ENCODE measurements at regions not wholly inside any gene's neighbourhood (a gene's known extent, or its start where the extent isn't known, plus 50 kb on each side); places are given as distances from the start of the nearest gene placed in this dataset.
A peak's percentile ranks its signal among the peaks of the same experiment; 100 is the strongest.
"Not testable (repeated sequence)": the region's sequence is repeated elsewhere in the genome, so short reads cannot be mapped to it uniquely, and the experiment has no call there.

DNA sequence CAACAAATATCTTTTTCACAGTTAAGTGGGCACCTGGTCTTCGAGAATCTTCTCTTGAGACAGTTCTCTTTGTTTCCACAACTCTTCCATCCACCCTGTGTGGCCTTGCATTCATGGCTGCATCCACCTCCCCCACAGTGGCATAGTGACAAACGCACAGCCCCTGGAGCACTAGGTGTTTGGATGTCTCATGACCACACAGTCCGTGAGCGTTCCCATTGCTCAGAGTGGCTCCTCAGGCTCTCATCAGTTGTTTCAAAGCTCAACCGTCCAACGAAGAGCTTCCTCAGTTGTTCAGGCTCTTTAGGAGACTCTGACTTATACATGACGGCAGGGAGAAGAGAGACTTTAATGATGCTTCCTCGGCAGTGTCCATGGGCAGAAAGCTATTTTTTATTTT is 191.6 kb downstream of the CDRT15L2 start:
- H3K4me1 Mint-ChIP-seq: peaks cover 3% of the 10 kb centered on the region
- H3K4me3 Mint-ChIP-seq: no peak overlapping the region
- peaks cover 12% of the 10 kb centered on the region for H3K27me3 Mint-ChIP-seq
- no peaks in the 10 kb centered on the region for H3K36me3 Mint-ChIP-seq
- CTCF ChIA-PET: no interaction called here
- no peaks in the 10 kb centered on the region for H3K9me3 Mint-ChIP-seq
- no peak for DNase-seq
- H3K27ac Mint-ChIP-seq: no peak overlapping the region

DNA sequence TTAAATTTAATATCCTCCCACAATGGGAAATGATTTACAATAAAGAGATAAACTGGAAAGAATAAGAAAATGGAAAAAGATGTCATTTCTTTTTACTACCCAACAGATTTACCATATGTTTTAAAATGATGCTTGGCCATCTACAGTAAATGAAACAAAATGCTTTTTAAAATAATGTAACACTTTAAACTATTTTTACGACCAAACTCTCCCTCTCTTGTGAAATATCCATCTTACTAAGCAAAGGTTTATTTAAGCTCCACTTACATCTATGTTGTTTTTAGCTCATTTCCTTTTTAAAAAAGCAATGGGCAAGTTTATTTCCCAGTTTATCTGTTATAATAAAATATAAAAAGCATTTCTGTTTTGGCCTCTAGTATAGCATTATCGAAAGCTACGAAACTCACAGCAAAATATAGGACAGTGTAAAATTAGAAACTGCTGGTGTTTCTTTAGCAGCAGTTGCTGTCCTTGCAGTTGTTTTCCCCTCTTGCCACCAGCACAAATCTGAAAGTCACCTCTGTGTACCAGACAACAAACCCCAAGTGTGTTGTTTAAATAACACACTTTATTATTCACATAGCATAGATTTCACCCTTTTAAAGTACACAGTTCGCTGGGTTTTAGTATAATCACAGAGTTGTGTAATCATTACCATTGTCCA is 195.1 kb downstream of the CDRT15L2 start:
- Mint-ChIP-seq H3K36me3 (no peaks in the 10 kb centered on the region), H3K27me3 (peaks cover 7% of the 10 kb centered on the region), H3K4me1 (no peaks in the 10 kb centered on the region), H3K4me3 (no peak overlapping the region), H3K9me3 (no peaks in the 10 kb centered on the region), H3K27ac (no peak overlapping the region)
- CTCF ChIA-PET: no interaction called here
- no peak for DNase-seq

DNA sequence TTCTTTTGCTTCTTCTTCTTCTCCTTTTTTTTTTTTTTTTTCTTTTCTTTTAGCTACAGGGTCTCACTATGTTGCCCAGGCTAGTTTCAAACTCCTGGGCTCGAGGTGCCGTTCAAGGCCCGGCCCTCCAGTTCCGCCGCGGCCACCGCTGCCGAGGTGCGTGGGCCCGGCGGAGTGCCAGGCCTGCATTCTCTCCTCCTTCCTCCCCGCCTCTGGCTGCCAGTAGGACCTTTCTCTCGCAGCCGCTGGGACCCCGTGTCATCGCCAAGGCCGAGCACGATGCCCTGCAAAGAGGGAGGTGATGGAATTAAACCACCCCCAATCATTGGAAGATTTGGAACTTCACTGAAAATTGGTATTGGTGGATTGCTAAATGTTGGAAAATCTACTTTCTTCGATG is 195.8 kb downstream of the CDRT15L2 start:
- Mint-ChIP-seq H3K36me3 (no peaks in the 10 kb centered on the region), H3K4me3 (no peak overlapping the region), H3K4me1 (no peaks in the 10 kb centered on the region), H3K9me3 (no peaks in the 10 kb centered on the region), H3K27me3 (peaks cover 7% of the 10 kb centered on the region), H3K27ac (no peak overlapping the region)
- CTCF ChIA-PET: no interaction called here
- DNase-seq: no peak

DNA sequence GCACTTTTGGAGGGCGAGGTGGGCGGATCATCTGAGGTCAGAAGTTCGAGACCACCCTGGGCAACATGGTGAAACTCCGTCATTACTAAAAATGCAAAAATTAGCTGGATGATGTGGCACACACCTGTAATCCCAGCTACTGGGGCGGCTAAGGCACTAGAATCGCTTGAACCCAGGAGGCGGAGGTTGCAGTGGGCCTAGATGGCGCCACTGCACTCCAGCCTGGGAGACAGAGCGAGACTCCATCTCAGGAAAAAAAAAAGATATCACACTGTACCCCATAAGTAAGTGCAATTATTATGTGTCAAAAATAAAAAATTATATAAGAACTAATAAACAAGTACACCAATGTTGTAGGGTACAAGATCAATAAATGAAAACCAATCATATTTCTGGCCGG is 200.0 kb downstream of the CDRT15L2 start:
- CTCF ChIA-PET: no interaction called here
- H3K4me1 Mint-ChIP-seq: no peaks in the 10 kb centered on the region
- H3K36me3 Mint-ChIP-seq: no peaks in the 10 kb centered on the region
- H3K27ac Mint-ChIP-seq: no peak overlapping the region
- DNase-seq: no peak
- H3K27me3 Mint-ChIP-seq: peaks cover 17% of the 10 kb centered on the region
- H3K9me3 Mint-ChIP-seq: no peaks in the 10 kb centered on the region
- no peak overlapping the region for H3K4me3 Mint-ChIP-seq

DNA sequence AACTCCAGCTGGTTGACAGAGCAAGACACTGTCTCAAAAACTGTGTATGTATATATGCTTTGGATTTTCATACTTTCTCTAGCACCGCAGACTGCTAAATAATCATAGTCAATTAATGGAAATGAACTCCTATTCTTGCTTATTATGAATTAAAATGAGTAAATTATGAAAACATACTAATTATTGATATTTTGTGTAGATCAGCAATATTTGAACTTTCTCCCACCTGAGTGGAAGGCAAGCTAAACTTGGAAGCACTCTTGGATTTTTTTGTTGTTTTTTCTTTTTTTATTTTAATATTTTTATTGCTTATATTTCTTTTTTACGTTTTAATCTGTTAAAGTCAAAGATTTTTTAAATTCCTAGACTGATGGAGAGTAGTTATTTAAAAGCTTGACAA is 201.7 kb downstream of the CDRT15L2 start:
- H3K27me3 Mint-ChIP-seq: peaks cover 30% of the 10 kb centered on the region
- CTCF ChIA-PET: no interaction called here
- H3K27ac Mint-ChIP-seq: no peak overlapping the region
- no peak overlapping the region for H3K4me3 Mint-ChIP-seq
- no peak for DNase-seq
- no peaks in the 10 kb centered on the region for H3K4me1 Mint-ChIP-seq
- H3K9me3 Mint-ChIP-seq: no peaks in the 10 kb centered on the region
- H3K36me3 Mint-ChIP-seq: no peaks in the 10 kb centered on the region

DNA sequence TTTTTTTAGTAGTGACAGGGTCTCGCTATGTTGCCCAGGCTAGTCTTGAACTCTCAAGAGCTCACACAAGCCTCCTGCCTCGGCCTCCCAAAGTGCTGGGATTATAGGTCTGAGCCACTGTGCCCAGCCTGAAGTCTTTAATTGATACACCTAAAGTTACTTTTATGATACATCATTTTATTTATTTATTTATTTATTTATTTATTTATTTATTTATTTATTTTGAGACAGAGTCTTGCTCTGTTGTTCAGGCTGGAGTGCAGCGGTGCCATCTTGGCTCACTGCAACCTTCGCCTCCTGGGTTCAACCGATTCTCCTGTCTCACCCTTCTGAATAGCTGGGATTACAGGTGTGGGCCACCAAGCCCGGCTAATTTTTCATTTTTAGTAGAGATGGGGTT is 202.3 kb downstream of the CDRT15L2 start:
- H3K36me3 Mint-ChIP-seq, H3K4me1 Mint-ChIP-seq, H3K9me3 Mint-ChIP-seq, CTCF ChIA-PET, DNase-seq, H3K27ac Mint-ChIP-seq, H3K4me3 Mint-ChIP-seq: not testable (repeated sequence)
- peaks cover 33% of the 10 kb centered on the region for H3K27me3 Mint-ChIP-seq

DNA sequence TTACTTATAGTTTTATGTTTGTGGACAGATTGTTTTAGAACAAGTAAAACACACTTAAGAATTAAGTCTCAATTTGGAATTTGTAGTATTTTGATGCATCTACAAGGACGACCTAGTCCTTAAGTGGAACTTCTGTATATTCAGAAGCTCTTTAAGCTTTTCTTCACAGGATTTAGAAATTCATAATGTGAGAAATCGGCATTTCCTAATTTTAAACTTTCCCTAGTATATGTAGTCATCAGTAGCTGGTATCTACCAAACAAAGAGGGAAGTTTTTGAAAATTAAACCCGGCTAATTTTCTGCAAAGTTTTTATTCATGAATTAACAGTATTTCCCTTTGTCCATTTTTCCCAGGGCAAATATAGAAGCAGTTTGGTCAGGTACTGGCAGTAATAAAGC is 203.6 kb downstream of the CDRT15L2 start:
- peaks cover 41% of the 10 kb centered on the region for H3K27me3 Mint-ChIP-seq
- H3K36me3 Mint-ChIP-seq: no peaks in the 10 kb centered on the region
- H3K4me3 Mint-ChIP-seq: no peak overlapping the region
- H3K27ac Mint-ChIP-seq: no peak overlapping the region
- no peaks in the 10 kb centered on the region for H3K9me3 Mint-ChIP-seq
- H3K4me1 Mint-ChIP-seq: no peaks in the 10 kb centered on the region
- CTCF ChIA-PET: no interaction called here
- no peak for DNase-seq

DNA sequence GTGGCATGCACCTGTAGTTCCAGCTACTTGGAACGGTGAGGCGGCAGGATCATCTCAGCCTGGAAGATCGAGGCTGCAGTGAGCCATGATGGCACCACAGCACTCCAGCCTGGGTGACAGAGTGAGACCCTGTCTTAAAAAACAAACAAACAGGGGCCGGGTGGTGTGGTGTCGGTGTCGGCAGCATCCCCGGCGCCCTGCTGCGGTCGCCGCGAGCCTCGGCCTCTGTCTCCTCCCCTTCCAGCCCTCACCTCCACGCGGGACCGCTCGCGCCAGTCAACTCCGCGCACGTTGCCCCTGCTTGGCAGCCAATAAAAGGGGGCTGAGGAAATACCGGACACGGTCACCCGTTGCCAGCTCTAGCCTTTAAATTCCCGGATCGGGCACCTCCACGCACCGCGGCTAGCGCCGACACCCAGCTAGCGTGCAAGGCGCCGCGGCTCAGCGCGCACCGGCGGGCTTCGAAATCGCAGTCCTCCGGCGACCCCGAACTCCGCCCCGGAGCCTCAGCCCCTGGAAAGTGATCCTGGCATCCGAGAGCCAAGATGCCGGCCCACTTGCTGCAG is 204.7 kb downstream of the CDRT15L2 start:
- Mint-ChIP-seq H3K36me3 (no peaks in the 10 kb centered on the region), H3K27me3 (peaks cover 41% of the 10 kb centered on the region), H3K4me3 (no peak overlapping the region), H3K4me1 (no peaks in the 10 kb centered on the region), H3K27ac (no peak overlapping the region), H3K9me3 (no peaks in the 10 kb centered on the region)
- CTCF ChIA-PET: no interaction called here
- DNase-seq: no peak

DNA sequence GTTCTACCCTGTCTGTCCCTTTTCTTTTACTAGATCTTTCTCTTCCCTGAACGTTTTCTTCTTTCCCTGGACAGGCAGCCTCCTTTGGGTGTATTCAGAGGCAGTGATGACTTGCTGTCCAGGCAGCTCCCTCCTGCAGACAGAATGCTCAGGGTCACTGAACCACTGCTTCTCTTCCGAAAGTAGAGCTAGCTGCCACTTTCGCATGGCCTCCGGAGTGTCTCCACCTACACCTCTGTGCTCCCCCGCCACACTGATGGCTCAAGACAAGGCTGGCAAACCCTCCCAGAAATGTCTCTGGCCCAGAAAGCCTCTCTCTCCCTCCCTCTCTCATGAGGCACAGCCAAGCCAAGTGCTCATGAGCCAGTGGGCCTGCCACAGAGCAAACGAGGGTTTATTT is 207.8 kb downstream of the CDRT15L2 start:
- Mint-ChIP-seq H3K27ac (no peak overlapping the region), H3K27me3 (peaks cover 41% of the 10 kb centered on the region), H3K36me3 (no peaks in the 10 kb centered on the region), H3K4me3 (no peak overlapping the region), H3K9me3 (no peaks in the 10 kb centered on the region), H3K4me1 (no peaks in the 10 kb centered on the region)
- CTCF ChIA-PET: no interaction called here
- DNase-seq: no peak

DNA sequence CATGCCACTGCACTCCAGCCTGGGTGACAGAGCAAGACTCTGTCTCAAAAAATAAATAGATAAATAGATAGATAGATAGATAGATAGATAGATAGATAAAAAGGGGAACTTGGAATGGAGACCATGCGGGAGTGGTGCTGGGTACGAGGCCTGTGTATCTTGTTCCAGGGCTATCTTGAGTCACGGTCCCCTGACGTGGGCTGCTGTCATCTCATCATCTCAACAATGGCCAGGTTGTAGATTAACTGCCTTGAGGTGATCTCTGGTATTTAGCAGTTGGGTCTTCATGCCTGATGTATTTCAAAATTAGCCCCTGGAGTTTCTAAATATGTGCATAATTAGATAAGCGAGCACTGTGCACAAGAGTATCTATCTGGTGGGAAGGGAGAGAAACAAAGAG is 212.1 kb downstream of the CDRT15L2 start:
- no peak for DNase-seq
- Mint-ChIP-seq H3K27ac (no peak overlapping the region), H3K36me3 (no peaks in the 10 kb centered on the region), H3K4me3 (no peak overlapping the region), H3K9me3 (no peaks in the 10 kb centered on the region), H3K27me3 (peaks cover 11% of the 10 kb centered on the region), H3K4me1 (peaks cover 5% of the 10 kb centered on the region)
- CTCF ChIA-PET: interaction anchor here (1.4 kb wide), 1 partner anchor 9 kb away, joined by 4 read pairs; no protein-coding TSS in a partner anchor

DNA sequence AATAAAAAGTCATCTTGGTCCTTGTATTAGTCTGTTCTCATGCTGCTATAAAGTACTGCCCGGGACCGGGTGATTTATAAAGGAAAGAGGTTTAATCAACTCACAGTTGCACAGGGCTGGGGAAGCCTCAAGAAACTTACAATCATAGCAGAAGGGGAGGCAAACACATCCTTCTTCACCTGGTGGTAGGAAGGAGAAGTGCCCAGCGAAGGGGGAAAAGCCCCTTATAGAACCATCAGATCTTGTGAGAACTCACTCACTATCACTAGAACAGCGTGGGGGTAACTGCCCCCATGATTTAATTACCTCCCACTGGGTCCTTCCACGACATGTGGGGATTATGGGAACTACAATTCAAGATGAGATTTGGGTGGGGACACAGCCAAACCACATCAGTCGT is 215.0 kb downstream of the CDRT15L2 start:
- H3K27ac Mint-ChIP-seq, H3K9me3 Mint-ChIP-seq, DNase-seq, CTCF ChIA-PET, H3K4me3 Mint-ChIP-seq, H3K27me3 Mint-ChIP-seq, H3K36me3 Mint-ChIP-seq: not testable (repeated sequence)
- peaks cover 27% of the 10 kb centered on the region for H3K4me1 Mint-ChIP-seq

DNA sequence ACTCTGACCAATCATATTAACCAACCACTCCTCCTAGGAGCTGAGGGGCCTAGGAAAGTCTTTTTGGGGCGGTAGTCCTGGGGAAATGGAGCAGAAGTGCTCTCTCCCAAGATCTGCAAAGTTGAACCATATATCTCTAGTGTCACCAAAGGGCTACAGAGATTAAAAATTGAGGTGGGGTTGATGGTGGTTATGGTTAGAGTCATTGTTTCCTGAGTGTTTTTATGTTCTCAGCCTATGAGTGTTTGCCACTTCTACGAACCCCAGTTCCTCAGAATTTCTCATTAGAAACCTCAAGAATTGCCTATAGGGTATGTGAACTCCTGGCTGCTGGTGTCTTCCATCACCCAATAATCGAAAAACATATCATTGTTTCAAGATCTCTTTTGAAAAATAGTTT is 217.8 kb downstream of the CDRT15L2 start:
- no peak for DNase-seq
- Mint-ChIP-seq H3K4me1 (peaks cover 29% of the 10 kb centered on the region), H3K4me3 (no peak overlapping the region), H3K27ac (peak overlapping the region; percentile 84), H3K27me3 (peaks cover 4% of the 10 kb centered on the region), H3K36me3 (no peaks in the 10 kb centered on the region), H3K9me3 (no peaks in the 10 kb centered on the region)
- CTCF ChIA-PET: no interaction called here

DNA sequence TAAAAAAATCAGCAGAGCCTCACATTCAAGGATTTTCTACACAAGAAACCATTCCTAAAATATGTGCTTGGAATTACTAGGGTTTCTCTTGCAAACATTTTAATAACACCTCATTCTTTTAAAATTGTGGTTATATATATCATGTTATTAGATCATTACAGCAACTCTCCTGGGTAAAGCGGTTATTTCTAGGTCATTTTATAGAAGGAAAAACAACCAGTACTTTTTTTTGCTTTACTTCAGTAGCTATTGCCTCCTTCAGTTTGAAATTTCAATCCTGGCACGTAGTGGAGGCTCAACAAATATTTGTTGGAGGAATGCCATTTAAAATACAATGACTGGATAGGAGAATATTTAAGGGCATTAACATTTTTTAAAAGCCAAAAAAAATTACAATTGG is 220.6 kb downstream of the CDRT15L2 start:
- no peak overlapping the region for H3K4me3 Mint-ChIP-seq
- CTCF ChIA-PET: no interaction called here
- peaks cover 32% of the 10 kb centered on the region for H3K4me1 Mint-ChIP-seq
- no peaks in the 10 kb centered on the region for H3K9me3 Mint-ChIP-seq
- H3K36me3 Mint-ChIP-seq: no peaks in the 10 kb centered on the region
- no peak for DNase-seq
- H3K27me3 Mint-ChIP-seq: peaks cover 4% of the 10 kb centered on the region
- H3K27ac Mint-ChIP-seq: no peak overlapping the region

DNA sequence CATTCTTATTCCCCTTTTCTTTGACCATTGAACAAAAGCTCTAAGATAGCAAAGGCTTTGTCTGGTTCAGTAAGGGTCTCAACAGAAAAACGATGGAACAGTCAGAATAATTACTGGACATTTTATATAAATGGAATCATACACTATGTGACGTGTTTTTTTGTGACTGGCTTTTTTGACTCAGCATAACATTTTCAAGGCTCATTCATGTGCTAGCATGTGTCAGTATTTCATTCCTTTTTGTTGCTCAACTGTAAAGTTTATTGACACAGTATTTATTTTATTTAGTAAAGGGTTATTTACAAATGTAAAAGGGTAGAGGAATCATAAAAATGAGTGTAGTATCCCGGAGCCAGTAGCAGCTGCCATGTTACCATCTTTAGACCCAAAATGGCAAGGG is 226.2 kb downstream of the CDRT15L2 start:
- H3K4me3 Mint-ChIP-seq: no peak overlapping the region
- DNase-seq: no peak
- peaks cover 4% of the 10 kb centered on the region for H3K9me3 Mint-ChIP-seq
- H3K36me3 Mint-ChIP-seq: no peaks in the 10 kb centered on the region
- CTCF ChIA-PET: no interaction called here
- no peak overlapping the region for H3K27ac Mint-ChIP-seq
- H3K4me1 Mint-ChIP-seq: peaks cover 5% of the 10 kb centered on the region
- peaks cover 9% of the 10 kb centered on the region for H3K27me3 Mint-ChIP-seq

DNA sequence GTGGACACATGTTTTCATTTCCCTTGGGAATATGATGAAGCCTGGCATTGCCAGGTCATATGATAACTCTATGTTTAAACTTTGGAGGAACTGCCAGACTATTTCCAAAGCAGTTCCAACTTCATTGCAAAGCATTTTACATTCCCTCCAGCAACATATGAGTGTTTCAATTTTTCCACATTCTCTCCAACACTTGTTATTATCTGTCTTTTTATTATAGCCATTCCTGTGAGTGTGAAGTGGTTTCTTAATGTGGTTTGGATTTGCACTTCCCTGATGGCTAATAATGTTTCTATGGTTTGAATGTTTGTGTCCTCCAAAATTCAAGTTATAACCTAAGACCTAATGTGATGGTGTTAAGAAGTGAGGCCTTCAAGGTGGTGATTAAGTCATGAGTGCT is 228.0 kb downstream of the CDRT15L2 start:
- peaks cover 13% of the 10 kb centered on the region for H3K27me3 Mint-ChIP-seq
- CTCF ChIA-PET, H3K36me3 Mint-ChIP-seq, DNase-seq, H3K27ac Mint-ChIP-seq, H3K4me3 Mint-ChIP-seq, H3K4me1 Mint-ChIP-seq, H3K9me3 Mint-ChIP-seq: not testable (repeated sequence)

DNA sequence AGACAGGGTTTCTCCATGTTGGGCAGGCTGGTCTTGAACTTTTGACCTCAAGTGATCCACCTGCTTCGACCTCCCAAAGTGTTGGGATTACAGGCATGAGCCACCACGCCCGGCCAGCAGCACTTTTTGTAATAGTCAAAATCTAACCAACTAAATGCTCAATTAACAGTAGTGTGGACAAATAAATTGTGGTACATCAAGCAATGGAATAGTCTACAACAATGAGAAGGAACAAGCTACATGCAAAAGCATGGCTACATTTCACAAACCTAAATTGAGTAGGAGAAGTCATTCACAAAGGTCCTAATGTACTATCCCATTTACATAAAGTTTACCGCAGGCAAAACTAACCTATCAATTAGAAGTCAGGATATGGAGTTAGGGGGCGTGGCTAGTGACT is 227.4 kb downstream of the USP22 start:
- H3K9me3 Mint-ChIP-seq, DNase-seq, H3K36me3 Mint-ChIP-seq, H3K27ac Mint-ChIP-seq, H3K4me1 Mint-ChIP-seq, H3K4me3 Mint-ChIP-seq, CTCF ChIA-PET: not testable (repeated sequence)
- H3K27me3 Mint-ChIP-seq: peaks cover 22% of the 10 kb centered on the region
